Activated CD8-positive, alpha-beta memory T cell treated with anti-CD3 and anti-CD28 coated beads, Interleukin-2, amount 10 ng/mL, durations not matched to agents 7 days and 5 days (primary cell): ENCODE measurements at regions not wholly inside any gene's neighbourhood (a gene's known extent, or its start where the extent isn't known, plus 50 kb on each side); places are given as distances from the start of the nearest gene placed in this dataset.

Source experiments
- ATAC-seq: fragments of 150-1000 bp; cut with Tn5 transposase; one replicate; pipeline ENCODE4 v1.10.0; 2021; ENCODE audit warnings: moderate library complexity
- CTCF ChIA-PET: fragments of 350-600 bp; sonication (Branson Sonifier 250); formaldehyde crosslinking; loops from one replicate; lab custom pipeline; 2021; ENCODE audit warnings: antibody characterized with exemption; lab: Charles Lee
- DNase-seq: peaks from one replicate; pipeline ENCODE4 v3.0.0-alpha.2; 2020
- H3K27ac Mint-ChIP-seq: one replicate; pipeline ENCODE4 v1.8.0; 2021; ENCODE audit warnings: mild to moderate bottlenecking, mixed read lengths
- H3K27me3 Mint-ChIP-seq: one replicate; pipeline ENCODE4 v1.8.0; 2021; ENCODE audit warnings: mixed read lengths
- H3K36me3 Mint-ChIP-seq: one replicate; pipeline ENCODE4 v1.8.0; 2021; ENCODE audit warnings: mild to moderate bottlenecking, mixed read lengths
- H3K4me1 Mint-ChIP-seq: one replicate; pipeline ENCODE4 v1.8.0; 2021; ENCODE audit warnings: mixed read lengths
- H3K4me3 Mint-ChIP-seq: one replicate; pipeline ENCODE4 v1.8.0; 2021; ENCODE audit warnings: mild to moderate bottlenecking, moderate library complexity, mixed read lengths
- H3K9me3 Mint-ChIP-seq: one replicate; pipeline ENCODE4 v1.8.0; 2022; ENCODE audit warnings: low read depth, mixed read lengths

DNA sequence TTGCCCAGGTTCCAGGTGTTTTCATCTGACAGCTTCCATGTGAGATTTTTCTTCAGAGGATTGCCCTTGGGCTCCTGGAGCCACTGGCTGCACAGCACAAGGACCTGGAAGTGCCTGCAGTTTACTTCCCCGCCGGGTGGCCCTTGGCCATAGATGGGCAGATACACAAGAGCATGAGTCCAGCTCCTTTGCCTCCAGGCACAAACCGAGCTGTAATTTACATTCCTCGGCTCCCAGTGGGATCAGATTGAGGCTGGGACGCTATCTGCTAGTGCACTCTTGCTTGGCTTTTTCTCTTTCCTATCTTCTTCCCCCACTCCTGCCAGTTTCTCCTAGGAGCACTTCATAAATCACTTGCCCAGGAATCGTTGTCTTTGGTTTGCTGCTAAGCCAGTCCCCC lies 85.4 kb upstream of the RALY start:
- no peaks in the 10 kb centered on the region for H3K4me1 Mint-ChIP-seq
- no peak overlapping the region for H3K4me3 Mint-ChIP-seq
- ATAC-seq (no peak), DNase-seq (no peak)
- no peak overlapping the region for H3K27ac Mint-ChIP-seq
- H3K27me3 Mint-ChIP-seq, result peaks cover 13% of the 10 kb centered on the region
- CTCF ChIA-PET, result interaction anchor here (0.7 to 0.8 kb wide), 2 partner anchors 20 to 75 kb away, joined by 3 read pairs; no protein-coding TSS in a partner anchor
- H3K36me3 Mint-ChIP-seq, result no peaks in the 10 kb centered on the region
- no peaks in the 10 kb centered on the region for H3K9me3 Mint-ChIP-seq

DNA sequence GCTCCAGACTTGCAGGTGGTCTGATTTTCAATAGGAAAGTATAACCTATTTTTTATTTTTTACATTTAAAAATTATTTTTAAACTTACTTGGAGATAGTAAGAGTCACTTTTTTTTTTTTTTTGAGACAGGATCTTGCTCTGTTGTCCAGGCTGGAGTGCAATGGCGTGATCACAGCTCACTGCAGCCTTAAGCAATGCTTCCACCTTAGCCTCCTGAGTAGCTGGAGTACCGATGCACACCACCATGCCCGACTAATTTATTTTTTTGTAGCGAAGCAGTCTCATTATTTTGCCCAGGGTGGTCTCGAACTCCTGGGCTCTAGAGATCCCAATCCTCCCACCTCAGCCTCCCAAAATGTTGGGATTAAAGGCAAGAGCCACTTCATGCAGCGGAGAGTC lies 84.8 kb upstream of the RALY start:
- H3K4me3 Mint-ChIP-seq, result no peak overlapping the region
- H3K36me3 Mint-ChIP-seq, result no peaks in the 10 kb centered on the region
- no peak overlapping the region for H3K27ac Mint-ChIP-seq
- ATAC-seq, result no peak
- no peak for DNase-seq
- CTCF ChIA-PET, result interaction anchor here (0.8 kb wide), 1 partner anchor 76 kb away, joined by 3 read pairs; no protein-coding TSS in a partner anchor
- no peaks in the 10 kb centered on the region for H3K9me3 Mint-ChIP-seq
- H3K27me3 Mint-ChIP-seq, result peaks cover 13% of the 10 kb centered on the region
- no peaks in the 10 kb centered on the region for H3K4me1 Mint-ChIP-seq

DNA sequence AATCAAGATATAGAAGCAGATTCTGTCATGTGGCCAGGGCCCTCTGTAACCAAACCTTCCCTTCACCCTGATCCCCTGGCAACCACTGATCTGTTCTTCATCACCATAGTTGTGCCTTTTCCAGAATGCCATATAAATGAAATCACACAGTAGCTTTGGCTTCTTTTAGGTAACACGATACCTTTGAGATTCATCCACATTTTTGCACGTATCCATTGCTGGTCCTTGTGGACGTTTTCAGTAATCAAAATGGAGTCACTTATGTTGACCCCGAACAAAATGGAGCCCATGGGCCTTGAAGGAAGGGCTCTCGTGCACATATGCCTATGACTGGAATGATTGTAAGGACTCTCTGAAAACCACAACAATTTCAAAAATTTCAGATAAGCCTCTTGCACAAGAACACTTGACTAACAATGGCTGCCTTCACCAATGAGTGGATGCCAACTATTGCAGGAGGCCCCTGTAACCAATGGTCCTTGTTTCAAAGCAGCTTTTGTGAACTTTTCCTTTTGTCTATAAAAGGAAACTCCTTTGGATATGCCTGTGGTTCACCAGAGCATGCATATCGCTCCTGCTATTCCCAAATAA lies 84.3 kb upstream of the RALY start:
- Mint-ChIP-seq H3K4me3 (no peak overlapping the region), H3K27me3 (peaks cover 13% of the 10 kb centered on the region), H3K36me3 (no peaks in the 10 kb centered on the region), H3K27ac (no peak overlapping the region), H3K9me3 (no peaks in the 10 kb centered on the region), H3K4me1 (peaks cover under 1% of the 10 kb centered on the region)
- CTCF ChIA-PET, result interaction anchor here (1.0 kb wide), 1 partner anchor 26 kb away, joined by 3 read pairs; no protein-coding TSS in a partner anchor
- DNase-seq (no peak), ATAC-seq (no peak)

DNA sequence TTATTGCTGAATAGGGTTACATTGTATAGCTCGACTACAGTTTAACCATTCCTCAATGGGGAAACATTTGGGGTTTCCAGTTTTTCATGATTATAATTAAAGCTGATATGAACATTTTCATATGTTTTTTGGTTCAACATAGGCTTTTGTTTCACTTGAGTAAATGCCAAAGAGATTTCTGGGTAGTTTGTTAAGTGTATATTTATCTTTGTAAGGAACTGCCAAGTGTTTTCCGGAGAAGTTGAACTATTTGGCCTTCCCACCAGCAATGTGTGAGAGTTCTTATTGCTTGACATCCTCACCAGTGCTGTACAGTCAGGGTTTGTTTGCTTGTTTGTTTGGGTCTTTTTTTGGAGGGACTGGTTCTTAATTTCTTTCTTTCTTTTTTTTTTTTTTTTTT lies 83.7 kb upstream of the RALY start:
- no peaks in the 10 kb centered on the region for H3K36me3 Mint-ChIP-seq
- DNase-seq (no peak), ATAC-seq (no peak)
- H3K4me3 Mint-ChIP-seq, result no peak overlapping the region
- peaks cover 13% of the 10 kb centered on the region for H3K27me3 Mint-ChIP-seq
- H3K9me3 Mint-ChIP-seq, result no peaks in the 10 kb centered on the region
- CTCF ChIA-PET, result interaction anchor here (1.0 kb wide), 1 partner anchor 25 kb away, joined by 3 read pairs; no protein-coding TSS in a partner anchor
- H3K27ac Mint-ChIP-seq, result no peak overlapping the region
- peaks cover 5% of the 10 kb centered on the region for H3K4me1 Mint-ChIP-seq

DNA sequence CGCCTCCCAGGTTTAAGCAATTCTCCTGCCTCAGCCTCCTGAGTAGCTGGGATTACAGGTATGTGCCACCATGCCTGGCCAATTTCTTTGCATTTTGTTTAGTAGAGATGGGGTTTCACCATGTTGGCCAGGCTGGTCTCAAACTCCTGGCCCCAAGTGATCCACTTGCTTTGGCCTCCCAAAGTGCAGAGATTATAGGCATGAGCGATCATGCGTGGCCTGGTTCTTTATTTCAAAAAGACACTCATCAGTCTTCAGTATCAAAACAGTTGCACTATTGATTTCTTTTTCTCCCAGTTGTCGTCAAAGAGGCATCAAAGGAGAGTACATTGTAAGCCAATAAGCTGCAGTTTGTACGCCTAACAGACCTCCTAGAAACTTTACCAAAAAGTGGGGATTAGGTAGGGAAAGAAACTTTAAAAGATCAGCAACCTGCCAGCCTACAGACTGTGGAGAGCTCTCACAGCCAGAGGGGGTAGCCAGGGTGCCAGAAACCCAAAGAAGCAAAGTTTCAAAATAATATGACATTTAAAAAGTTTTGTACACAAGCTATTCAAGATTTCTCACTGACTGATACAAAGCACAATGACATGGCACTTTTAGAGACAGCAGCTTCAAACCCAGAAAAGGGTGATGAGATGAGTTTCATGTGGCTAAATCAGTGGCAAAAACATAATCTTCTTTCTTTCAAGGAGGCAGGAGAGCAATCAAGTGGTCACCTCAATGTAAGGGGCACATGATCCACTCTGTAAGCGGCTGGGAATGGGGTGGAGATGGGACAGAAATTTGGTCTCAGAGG lies 83.0 kb upstream of the RALY start:
- DNase-seq (no peak), ATAC-seq (no peak)
- H3K27me3 Mint-ChIP-seq, result peaks cover 6% of the 10 kb centered on the region
- no peaks in the 10 kb centered on the region for H3K9me3 Mint-ChIP-seq
- CTCF ChIA-PET, result interaction anchor here (0.6 to 1.0 kb wide), 3 partner anchors 24 to 217 kb away, joined by 3 read pairs; no protein-coding TSS in a partner anchor
- no peak overlapping the region for H3K4me3 Mint-ChIP-seq
- H3K4me1 Mint-ChIP-seq, result peaks cover 11% of the 10 kb centered on the region
- no peaks in the 10 kb centered on the region for H3K36me3 Mint-ChIP-seq
- H3K27ac Mint-ChIP-seq, result no peak overlapping the region

DNA sequence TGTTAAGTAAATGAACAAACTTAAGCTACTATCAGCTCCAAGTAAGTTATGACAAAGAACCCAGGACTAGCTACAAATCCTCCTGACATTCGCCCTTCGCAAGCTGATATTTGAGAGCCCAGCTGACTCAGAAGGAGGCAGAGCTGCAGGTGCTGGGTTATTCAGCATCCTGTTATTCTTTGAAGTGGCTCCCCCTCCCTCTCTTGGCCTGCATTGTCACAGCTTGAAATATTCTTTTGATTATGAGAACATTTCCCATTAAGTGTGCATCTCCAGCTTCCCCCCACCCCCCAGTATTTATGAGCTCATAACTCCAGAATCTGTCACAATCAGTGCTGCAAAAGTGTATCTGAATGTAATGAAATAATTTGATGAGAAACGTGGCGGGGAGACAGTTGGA lies 78.8 kb upstream of the RALY start:
- Mint-ChIP-seq H3K27ac (no peak overlapping the region), H3K27me3 (peaks cover 3% of the 10 kb centered on the region), H3K36me3 (no peaks in the 10 kb centered on the region), H3K4me3 (no peak overlapping the region), H3K9me3 (no peaks in the 10 kb centered on the region), H3K4me1 (peaks cover 19% of the 10 kb centered on the region)
- DNase-seq (peak; percentile 57), ATAC-seq (peak; percentile 43)
- CTCF ChIA-PET, result interaction anchor here (0.9 to 4.8 kb wide), 20 partner anchors 9 to 223 kb away, joined by 3 to 27 read pairs (median 4); partner anchors contain the start of gene EIF2S2

DNA sequence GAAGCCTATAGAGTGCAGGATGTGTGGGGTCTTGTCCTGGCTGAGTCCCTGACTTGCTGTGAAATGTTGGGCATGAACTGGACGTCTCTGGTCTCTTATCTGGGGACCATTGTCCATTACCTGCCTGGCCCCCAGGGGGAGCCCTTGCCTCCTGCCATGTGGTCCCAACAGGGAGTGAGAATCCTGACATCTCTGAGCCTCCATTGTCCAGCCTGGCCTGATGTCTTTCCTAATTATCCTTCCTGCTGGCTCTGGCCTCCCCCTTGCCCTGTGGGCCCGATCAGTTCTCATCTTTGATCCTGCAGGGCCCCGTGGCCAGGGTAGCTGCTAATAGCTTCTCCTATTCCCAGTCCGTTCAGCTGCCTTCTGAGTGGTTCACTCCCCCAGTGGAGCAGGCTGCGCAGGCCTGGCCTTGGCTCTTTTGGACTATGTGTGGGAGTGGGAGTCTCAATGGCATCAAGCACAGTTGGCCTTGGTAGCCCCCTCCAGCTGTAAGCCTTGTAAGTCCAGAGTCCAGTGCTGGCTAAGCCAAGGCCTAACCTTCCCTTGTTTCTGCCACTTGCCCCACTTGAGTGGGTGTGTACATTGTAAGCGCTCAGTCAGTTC lies 77.9 kb upstream of the RALY start:
- ATAC-seq, result peak; percentile 81
- Mint-ChIP-seq H3K4me1 (peaks cover 19% of the 10 kb centered on the region), H3K36me3 (no peaks in the 10 kb centered on the region), H3K27ac (no peak overlapping the region), H3K4me3 (no peak overlapping the region), H3K9me3 (no peaks in the 10 kb centered on the region), H3K27me3 (peaks cover 3% of the 10 kb centered on the region)
- peak; percentile 67 for DNase-seq
- CTCF ChIA-PET, result interaction anchor here (0.5 to 4.8 kb wide), 23 partner anchors 10 to 854 kb away, joined by 3 to 27 read pairs (median 4); partner anchors contain the start of gene EIF2S2

DNA sequence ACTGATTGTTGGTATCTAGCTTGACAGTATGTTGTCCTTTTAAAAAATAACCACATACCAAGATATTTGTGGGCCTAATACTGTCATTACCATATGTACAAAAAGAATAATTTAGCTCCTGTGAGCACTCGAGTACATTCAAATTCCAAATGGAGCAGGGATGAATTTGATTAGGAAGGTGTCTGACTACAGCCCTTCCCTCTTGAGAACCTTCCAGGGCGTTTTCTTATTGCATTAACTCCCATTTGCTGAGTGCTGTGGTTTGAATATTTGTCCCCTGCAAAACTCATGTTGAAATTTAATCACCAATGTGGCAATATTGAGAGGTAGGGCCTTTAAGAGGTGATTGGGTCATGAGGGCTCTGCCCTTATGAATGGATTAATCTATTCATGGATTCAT lies 76.9 kb upstream of the RALY start:
- no peaks in the 10 kb centered on the region for H3K9me3 Mint-ChIP-seq
- H3K4me3 Mint-ChIP-seq, result no peak overlapping the region
- DNase-seq, result no peak
- no peak overlapping the region for H3K27ac Mint-ChIP-seq
- H3K27me3 Mint-ChIP-seq, result no peaks in the 10 kb centered on the region
- peaks cover 19% of the 10 kb centered on the region for H3K4me1 Mint-ChIP-seq
- no peaks in the 10 kb centered on the region for H3K36me3 Mint-ChIP-seq
- no peak for ATAC-seq
- CTCF ChIA-PET, result interaction anchor here (0.6 to 4.8 kb wide), 8 partner anchors 19 to 1502 kb away, joined by 3 to 27 read pairs (median 4); no protein-coding TSS in a partner anchor

DNA sequence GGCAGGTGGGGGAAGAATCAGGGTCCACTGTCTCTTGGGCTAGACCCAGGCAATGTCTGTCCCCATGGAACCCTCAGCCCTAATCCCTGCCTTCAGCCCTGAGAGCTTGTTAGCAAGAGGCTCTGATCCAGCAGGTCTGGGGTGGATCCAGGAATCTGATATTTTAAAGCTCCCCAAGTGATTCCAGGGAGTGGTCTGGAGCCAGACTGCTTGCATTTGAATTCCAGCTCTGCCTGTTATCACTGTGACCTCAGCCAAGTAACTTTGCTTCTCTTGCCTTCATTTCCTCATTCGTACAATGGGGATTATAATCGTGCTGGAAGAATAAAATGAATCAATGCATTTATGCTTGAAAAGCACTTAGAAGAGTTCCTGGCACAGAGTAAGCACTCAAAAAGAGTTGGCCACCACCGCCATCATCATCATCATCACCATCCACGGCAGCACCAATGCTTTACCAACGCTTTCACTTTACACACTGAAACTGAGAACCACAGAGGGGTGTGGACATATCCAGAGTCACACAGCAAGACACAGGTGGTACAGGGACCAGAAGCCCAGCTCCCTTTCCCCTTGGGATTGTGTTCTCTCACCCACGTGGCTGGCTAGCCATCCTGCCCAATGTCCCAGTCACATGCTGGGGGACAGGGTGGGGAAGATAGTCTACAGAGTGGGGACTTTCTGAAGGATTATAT lies 75.7 kb upstream of the RALY start:
- Mint-ChIP-seq H3K4me1 (peaks cover 19% of the 10 kb centered on the region), H3K4me3 (no peak overlapping the region), H3K27ac (no peak overlapping the region), H3K36me3 (no peaks in the 10 kb centered on the region), H3K27me3 (no peaks in the 10 kb centered on the region), H3K9me3 (no peaks in the 10 kb centered on the region)
- CTCF ChIA-PET, result interaction anchor here (1.5 to 4.8 kb wide), 2 partner anchors 104 to 151 kb away, joined by 5 to 27 read pairs; no protein-coding TSS in a partner anchor
- ATAC-seq (peak; percentile 51), DNase-seq (no peak)

DNA sequence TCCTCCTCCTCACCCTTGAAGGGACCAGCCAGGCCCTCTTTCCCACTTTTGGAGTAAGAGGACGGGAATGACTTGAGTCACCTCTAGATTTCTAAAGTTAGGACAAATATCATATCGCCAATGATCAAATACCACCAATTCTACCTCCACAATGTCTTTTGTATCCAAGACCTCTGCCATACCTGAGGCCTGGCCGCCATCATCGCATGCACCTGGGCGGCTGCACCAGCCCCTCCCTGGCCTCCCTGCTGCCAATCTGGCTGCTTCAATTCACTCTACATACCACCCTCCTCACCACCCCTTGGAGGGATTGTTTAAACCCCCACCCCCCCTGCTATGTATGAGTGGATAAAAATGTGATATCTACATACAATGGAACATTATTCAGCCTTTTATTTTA lies 75.0 kb upstream of the RALY start:
- Mint-ChIP-seq H3K4me3 (no peak overlapping the region), H3K36me3 (no peaks in the 10 kb centered on the region), H3K4me1 (peaks cover 19% of the 10 kb centered on the region), H3K27me3 (no peaks in the 10 kb centered on the region), H3K9me3 (no peaks in the 10 kb centered on the region), H3K27ac (no peak overlapping the region)
- no peak for ATAC-seq
- DNase-seq, result no peak
- CTCF ChIA-PET, result no interaction called here

DNA sequence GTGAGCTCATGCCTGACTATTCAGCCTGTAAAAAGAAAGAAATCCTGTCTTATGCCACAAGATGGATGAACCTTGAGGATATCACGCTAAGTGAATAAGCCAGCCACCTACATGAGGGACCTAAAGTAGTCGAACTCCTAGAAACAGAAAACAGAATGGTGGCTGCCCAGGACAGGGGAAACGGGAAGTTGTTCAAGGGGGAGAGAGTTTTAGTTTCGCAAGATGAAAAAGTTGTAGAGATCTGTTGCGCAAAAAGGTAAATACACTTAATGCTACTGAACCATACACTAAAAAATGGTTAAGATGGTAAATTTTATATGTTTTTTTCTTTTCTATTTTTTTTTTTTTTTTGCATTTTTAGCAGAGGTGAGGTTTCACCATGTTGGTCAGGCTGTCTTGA lies 74.1 kb upstream of the RALY start:
- ATAC-seq (no peak), DNase-seq (no peak)
- CTCF ChIA-PET, result interaction anchor here (0.8 kb wide), 1 partner anchor 15 kb away, joined by 3 read pairs; no protein-coding TSS in a partner anchor
- Mint-ChIP-seq H3K27me3 (peaks cover 1% of the 10 kb centered on the region), H3K36me3 (no peaks in the 10 kb centered on the region), H3K9me3 (no peaks in the 10 kb centered on the region), H3K4me3 (no peak overlapping the region), H3K4me1 (peaks cover 18% of the 10 kb centered on the region), H3K27ac (no peak overlapping the region)

DNA sequence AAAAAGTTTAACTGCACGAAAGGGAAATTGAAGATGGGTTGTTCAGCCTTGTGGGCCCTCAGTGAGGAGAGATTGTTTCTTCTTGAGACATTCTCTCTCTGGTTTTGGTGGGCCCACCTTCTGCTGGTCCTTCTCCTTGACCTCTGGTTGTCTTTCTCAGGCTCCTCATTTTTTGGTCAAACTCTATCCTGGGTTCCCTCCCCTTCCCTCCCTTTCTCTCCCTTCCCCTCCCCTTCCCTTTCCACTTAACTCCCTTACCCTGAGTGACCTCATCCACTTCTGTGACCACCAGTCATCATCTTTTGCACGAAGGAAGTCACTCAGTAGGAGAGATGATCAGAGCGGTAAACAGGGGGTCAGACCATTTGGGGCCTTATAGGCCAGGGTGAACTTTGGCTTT lies 71.5 kb upstream of the RALY start:
- DNase-seq (no peak), ATAC-seq (no peak)
- H3K27me3 Mint-ChIP-seq, result peaks cover 5% of the 10 kb centered on the region
- CTCF ChIA-PET, result no interaction called here
- no peaks in the 10 kb centered on the region for H3K36me3 Mint-ChIP-seq
- H3K9me3 Mint-ChIP-seq, result no peaks in the 10 kb centered on the region
- H3K27ac Mint-ChIP-seq, result no peak overlapping the region
- H3K4me3 Mint-ChIP-seq, result no peak overlapping the region
- peaks cover 9% of the 10 kb centered on the region for H3K4me1 Mint-ChIP-seq

DNA sequence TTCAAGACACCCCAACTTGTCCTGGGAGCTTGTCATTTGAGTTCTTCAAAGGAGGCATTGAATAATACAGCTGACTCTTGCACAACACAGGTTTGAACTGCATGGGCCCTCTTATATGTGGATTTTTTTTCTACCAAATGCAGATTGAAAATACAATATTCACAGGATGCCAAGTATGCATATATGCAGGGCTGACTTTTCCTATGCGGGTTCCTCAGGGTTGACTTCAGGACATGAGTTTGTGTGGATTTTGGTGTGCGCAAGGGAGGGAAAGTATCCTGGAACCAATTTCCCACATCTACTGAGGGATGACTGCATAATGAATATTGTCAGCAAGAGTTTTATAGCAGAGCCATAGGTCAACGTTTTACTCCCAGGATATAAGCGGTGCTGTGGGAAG lies 70.0 kb upstream of the RALY start:
- Mint-ChIP-seq H3K4me3 (no peak overlapping the region), H3K27ac (no peak overlapping the region), H3K4me1 (peaks cover 4% of the 10 kb centered on the region), H3K27me3 (peaks cover 13% of the 10 kb centered on the region), H3K36me3 (no peaks in the 10 kb centered on the region), H3K9me3 (no peaks in the 10 kb centered on the region)
- CTCF ChIA-PET, result interaction anchor here (0.7 to 0.9 kb wide), 2 partner anchors 14 to 205 kb away, joined by 3 read pairs; no protein-coding TSS in a partner anchor
- DNase-seq (no peak), ATAC-seq (no peak)
